ENCODE measurements at regions not wholly inside any gene's neighbourhood (a gene's known extent, or its start where the extent isn't known, plus 50 kb on each side); places are given as distances from the start of the nearest gene placed in this dataset.

- TF ChIP-seq CTCF (conservative IDR thresholded peaks at IDR 0.05 in 1 of 2, IDR thresholded peaks at IDR 0.05 in 1 of 2; ENCODE audit: extremely low read depth in 1 of 2, insufficient read depth in 1 of 2, low read depth in 1 of 2, low read length in 2 of 2) (no peak), EZH2 (IDR thresholded peaks at IDR 0.05; ENCODE audit: borderline replicate concordance, low read length) (no peak)
Observed at GRCh38 chr10:121148921-121149320, 297.8 kb downstream of the WDR11 start.

Measured in mammary epithelial cell (primary cell).